ENCODE measurements at regions not wholly inside any gene's neighbourhood (a gene's known extent, or its start where the extent isn't known, plus 50 kb on each side); places are given as distances from the start of the nearest gene placed in this dataset.

DNA sequence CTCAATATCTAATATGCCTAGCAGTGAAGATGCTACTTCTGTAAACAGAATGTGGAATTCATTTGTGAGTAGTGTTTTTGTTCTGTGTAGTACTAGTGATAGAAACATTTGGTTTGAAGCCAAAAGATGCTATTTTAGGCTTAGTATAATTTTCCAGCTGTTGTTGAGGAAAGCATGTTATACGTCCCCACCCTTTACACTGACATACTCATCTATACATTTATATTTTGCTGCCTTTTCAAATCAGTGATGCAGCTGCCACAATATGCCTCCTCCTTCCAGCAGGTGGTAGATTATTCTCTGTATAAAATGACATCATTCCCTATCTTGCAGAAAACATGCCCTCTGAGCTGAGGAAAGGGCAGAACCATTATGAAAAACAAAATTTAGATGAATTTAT lies 1217.6 kb upstream of the GJE1 start:
- Histone ChIP-seq H3K36me3 (ENCODE audit: insufficient read depth, low read length) (no peaks in the 10 kb centered on the region), H3K4me1 (ENCODE audit: insufficient read depth, low read length) (no peaks in the 10 kb centered on the region), H3K27me3 (ENCODE audit: insufficient read depth, low read length) (no peaks in the 10 kb centered on the region), H3K4me3 (ENCODE audit: low read length) (no peak overlapping the region), H3K27ac (ENCODE audit: low read depth, low read length) (no peak overlapping the region), H3K9ac (ENCODE audit: low read depth, low read length) (no peak overlapping the region), H3K9me3 (ENCODE audit: insufficient read depth, low read depth, low read length) (no peaks in the 10 kb centered on the region)
- WGBS: 100% methylated on average over 1 of the region's 1 CpG

DNA sequence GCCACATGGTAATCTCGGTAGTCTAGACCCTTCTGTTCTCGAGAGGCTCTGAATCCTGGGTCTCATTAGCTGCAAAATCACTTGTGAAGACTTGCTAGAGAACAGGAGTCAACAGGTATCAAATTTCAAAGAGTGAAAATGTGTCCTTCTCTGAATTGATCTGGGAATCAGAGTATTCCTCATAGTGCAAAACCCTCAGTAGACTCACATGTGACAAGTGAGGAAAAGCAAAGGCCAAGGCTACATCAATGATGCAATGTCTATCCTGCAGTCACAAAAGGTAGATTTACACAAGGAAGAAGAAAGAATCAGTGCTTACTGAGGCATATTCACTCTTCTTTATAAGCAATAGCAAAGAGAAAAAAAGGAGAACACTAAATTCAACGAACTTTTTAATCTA lies 1220.0 kb upstream of the GJE1 start:
- H3K4me3 ChIP-seq (ENCODE audit: low read length): no peak overlapping the region
- H3K9ac ChIP-seq (ENCODE audit: low read depth, low read length): no peak overlapping the region

DNA sequence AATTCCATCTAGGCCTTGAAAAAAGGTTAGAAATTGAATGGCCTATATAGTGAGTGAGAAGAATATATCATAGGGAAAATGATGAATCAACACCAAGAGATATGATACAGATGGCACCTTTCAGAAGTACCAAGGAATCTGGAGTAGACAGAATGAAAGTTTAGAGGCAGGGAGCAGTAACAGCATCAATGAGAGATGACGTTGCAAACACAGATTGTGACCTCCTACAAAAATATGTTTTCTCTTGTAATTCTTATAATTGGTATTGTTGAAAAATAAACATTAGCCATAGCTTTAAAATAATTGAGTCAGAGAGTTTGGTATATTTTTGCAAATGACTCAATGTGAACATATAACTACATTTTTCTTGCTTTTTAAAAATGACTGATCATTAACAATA lies 1223.1 kb upstream of the GJE1 start:
- no CpG with 5 or more reads among the region's 1 CpG for WGBS
- H3K27me3 ChIP-seq (ENCODE audit: insufficient read depth, low read length): no peaks in the 10 kb centered on the region
- no peak overlapping the region for H3K9ac ChIP-seq (ENCODE audit: low read depth, low read length)
- H3K9me3 ChIP-seq (ENCODE audit: insufficient read depth, low read depth, low read length): peaks cover 10% of the 10 kb centered on the region; the same call in 1 of the 2 replicates
- H3K4me3 ChIP-seq (ENCODE audit: low read length): no peak overlapping the region
- H3K27ac ChIP-seq (ENCODE audit: low read depth, low read length): no peak overlapping the region
- no peaks in the 10 kb centered on the region for H3K4me1 ChIP-seq (ENCODE audit: insufficient read depth, low read length)
- H3K36me3 ChIP-seq (ENCODE audit: insufficient read depth, low read length): no peaks in the 10 kb centered on the region

More for the DNA sequence above, 1220.0 kb upstream of the GJE1 start:
- H3K27me3 ChIP-seq (ENCODE audit: insufficient read depth, low read length): no peaks in the 10 kb centered on the region
- no peaks in the 10 kb centered on the region for H3K4me1 ChIP-seq (ENCODE audit: insufficient read depth, low read length)
- WGBS: 91% methylated on average over 3 of the region's 3 CpGs
- H3K36me3 ChIP-seq (ENCODE audit: insufficient read depth, low read length): no peaks in the 10 kb centered on the region
- H3K9me3 ChIP-seq (ENCODE audit: insufficient read depth, low read depth, low read length): peaks cover 4% of the 10 kb centered on the region; the same call in 1 of the 2 replicates
- H3K27ac ChIP-seq (ENCODE audit: low read depth, low read length): no peak overlapping the region

DNA sequence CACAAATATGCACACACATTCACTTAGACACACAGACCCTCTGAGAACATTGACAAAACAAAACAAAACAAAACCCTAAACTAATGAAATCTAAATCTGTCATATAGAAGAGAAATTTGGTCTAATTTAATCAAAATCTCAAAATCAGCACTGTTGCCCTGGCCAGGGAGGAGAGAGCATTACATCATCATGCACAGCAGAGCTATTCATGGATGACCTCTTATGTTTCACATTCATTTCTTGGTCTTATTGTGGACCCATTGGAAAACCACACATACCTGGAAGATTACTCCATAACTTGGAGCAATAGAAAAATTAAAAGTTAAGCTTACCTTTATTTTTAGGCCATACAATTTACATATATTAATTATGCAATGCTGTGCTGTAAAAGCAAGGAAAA lies 1223.6 kb upstream of the GJE1 start:
- Histone ChIP-seq H3K27ac (ENCODE audit: low read depth, low read length) (no peak overlapping the region), H3K4me3 (ENCODE audit: low read length) (no peak overlapping the region), H3K9ac (ENCODE audit: low read depth, low read length) (no peak overlapping the region), H3K4me1 (ENCODE audit: insufficient read depth, low read length) (no peaks in the 10 kb centered on the region), H3K27me3 (ENCODE audit: insufficient read depth, low read length) (no peaks in the 10 kb centered on the region), H3K9me3 (ENCODE audit: insufficient read depth, low read depth, low read length) (peaks cover 10% of the 10 kb centered on the region; the same call in 1 of the 2 replicates), H3K36me3 (ENCODE audit: insufficient read depth, low read length) (no peaks in the 10 kb centered on the region)

DNA sequence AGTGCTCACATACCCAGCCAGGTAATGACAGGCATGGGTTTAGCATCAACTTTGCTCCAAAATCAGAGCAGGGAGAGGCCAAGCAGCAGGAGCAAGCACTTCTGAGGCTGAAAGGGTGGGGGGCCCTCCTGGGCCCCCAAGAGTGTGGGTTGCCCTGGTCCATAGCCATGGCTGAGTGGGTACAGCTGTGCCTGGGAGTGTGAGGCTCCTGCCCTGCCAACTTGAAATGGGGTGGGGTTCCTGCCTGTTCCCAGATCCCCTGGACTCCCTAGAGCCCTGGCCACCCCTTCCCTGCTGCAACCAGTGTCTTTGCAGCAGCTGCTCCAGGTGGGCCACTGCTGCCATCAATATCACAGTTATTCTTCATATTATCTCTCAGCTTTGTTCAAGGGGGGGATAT lies 1224.2 kb upstream of the GJE1 start:
- Histone ChIP-seq H3K9me3 (ENCODE audit: insufficient read depth, low read depth, low read length) (peaks cover 10% of the 10 kb centered on the region; the same call in 1 of the 2 replicates), H3K4me1 (ENCODE audit: insufficient read depth, low read length) (no peaks in the 10 kb centered on the region), H3K36me3 (ENCODE audit: insufficient read depth, low read length) (no peaks in the 10 kb centered on the region), H3K27me3 (ENCODE audit: insufficient read depth, low read length) (no peaks in the 10 kb centered on the region), H3K4me3 (ENCODE audit: low read length) (no peak overlapping the region), H3K9ac (ENCODE audit: low read depth, low read length) (no peak overlapping the region), H3K27ac (ENCODE audit: low read depth, low read length) (no peak overlapping the region)

DNA sequence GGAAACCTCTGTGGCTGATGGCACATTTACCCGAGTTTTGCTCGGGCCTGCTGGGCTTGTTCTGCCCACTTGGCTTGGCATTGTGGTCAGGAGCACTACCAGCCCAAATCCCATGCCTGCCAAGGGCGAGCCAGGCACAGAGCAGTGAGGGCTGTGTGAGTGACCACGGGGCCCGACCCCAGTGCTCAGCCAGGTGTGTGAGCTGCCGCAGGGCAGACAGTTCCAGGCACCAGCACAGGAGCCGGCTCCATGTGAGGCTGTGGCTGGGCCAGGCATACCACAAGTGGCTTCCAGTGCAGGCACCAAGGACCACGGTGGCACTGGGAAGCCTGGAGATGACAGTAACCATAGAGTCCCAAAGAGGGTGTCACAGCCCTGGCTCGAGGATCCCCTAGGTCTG lies 1225.5 kb upstream of the GJE1 start:
- H3K36me3 ChIP-seq (ENCODE audit: insufficient read depth, low read length): no peaks in the 10 kb centered on the region
- H3K27me3 ChIP-seq (ENCODE audit: insufficient read depth, low read length): no peaks in the 10 kb centered on the region
- 95% methylated on average over 9 of the region's 9 CpGs for WGBS
- H3K4me3 ChIP-seq (ENCODE audit: low read length): no peak overlapping the region
- H3K9ac ChIP-seq (ENCODE audit: low read depth, low read length): no peak overlapping the region
- no peak overlapping the region for H3K27ac ChIP-seq (ENCODE audit: low read depth, low read length)
- H3K4me1 ChIP-seq (ENCODE audit: insufficient read depth, low read length): no peaks in the 10 kb centered on the region
- peaks cover 12% of the 10 kb centered on the region for H3K9me3 ChIP-seq (ENCODE audit: insufficient read depth, low read depth, low read length)

DNA sequence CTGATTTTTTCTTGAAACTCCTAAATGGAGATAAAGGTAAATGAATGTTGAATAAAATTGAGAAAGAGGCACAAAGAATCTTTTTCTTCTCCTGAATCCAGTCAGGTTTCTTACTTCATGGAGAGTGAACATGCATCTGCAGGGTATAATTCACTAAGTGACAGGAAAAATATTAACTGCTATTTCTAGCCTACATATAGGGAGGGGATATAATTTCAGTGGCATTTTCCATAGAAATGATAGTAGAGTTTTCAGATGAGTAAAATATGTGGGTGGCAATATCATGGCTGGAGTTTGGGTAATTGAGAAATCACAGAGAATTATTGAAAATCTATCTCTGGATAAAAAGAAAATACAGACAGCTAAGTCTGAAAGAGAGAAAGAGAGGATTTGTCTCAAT lies 1227.0 kb upstream of the GJE1 start:
- Histone ChIP-seq H3K27ac (ENCODE audit: low read depth, low read length) (no peak overlapping the region), H3K4me3 (ENCODE audit: low read length) (no peak overlapping the region), H3K4me1 (ENCODE audit: insufficient read depth, low read length) (no peaks in the 10 kb centered on the region), H3K9me3 (ENCODE audit: insufficient read depth, low read depth, low read length) (peaks cover 27% of the 10 kb centered on the region), H3K9ac (ENCODE audit: low read depth, low read length) (no peak overlapping the region), H3K36me3 (ENCODE audit: insufficient read depth, low read length) (no peaks in the 10 kb centered on the region), H3K27me3 (ENCODE audit: insufficient read depth, low read length) (no peaks in the 10 kb centered on the region)

DNA sequence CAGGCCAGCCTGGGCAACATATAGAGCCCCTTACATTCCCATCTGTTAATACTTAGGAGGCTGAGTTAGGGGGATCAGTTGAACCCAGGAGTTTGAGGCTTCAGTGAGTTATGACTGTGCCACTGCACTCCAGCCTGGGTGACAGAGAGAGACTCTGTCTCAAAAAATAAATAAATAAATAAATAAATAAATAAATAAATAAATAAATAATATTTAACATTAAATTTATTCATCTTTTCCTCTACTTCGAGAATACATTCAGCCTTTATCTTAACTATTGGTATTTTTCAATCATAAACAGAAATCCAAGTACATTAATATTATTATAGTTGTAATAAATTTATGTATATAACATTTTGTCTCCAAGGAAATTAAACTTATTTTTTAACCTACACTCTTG lies 1227.7 kb upstream of the GJE1 start:
- H3K27me3 ChIP-seq (ENCODE audit: insufficient read depth, low read length): no peaks in the 10 kb centered on the region
- no peak overlapping the region for H3K9ac ChIP-seq (ENCODE audit: low read depth, low read length)
- no peak overlapping the region for H3K27ac ChIP-seq (ENCODE audit: low read depth, low read length)
- H3K9me3 ChIP-seq (ENCODE audit: insufficient read depth, low read depth, low read length): peaks cover 31% of the 10 kb centered on the region
- WGBS: no CpG with 5 or more reads among the region's 1 CpG
- H3K4me1 ChIP-seq (ENCODE audit: insufficient read depth, low read length): no peaks in the 10 kb centered on the region
- no peaks in the 10 kb centered on the region for H3K36me3 ChIP-seq (ENCODE audit: insufficient read depth, low read length)
- no peak overlapping the region for H3K4me3 ChIP-seq (ENCODE audit: low read length)

DNA sequence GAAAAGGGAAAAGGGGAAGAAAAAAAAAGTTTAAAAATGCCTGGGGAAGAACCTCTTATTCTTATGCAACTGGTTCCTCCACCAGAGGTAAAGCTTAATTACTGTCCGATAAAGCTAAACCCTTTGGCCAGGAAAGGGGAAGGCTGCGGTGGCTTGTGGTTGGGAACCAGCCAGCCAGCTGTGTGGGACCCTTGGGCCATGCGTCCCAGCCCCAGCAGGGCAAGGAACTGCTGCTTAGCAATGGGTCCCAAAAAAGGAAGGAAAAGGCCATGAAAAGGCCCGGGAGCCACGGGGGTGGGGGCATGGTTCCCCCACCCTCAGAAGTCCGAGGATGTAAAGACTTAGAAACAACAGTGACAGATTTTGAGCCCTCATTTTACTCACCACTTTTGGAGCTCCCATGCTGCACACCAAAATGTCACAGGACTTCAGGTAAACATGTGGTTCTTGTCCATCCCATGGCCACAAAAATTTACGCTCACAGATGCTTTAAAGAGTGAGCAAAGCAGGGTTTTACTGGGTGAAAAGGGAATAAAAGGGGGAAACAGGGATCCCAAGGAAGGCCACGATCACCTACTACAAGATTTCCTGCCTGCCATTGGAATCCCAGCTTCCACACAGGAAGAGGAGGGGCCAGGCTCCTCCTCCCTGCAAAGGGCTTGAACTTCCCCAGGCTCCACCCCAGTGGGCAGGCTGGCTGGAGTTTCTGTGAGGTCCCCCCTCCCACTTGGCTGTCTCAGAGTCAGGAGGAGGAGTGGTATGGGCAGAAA lies 1234.7 kb upstream of the GJE1 start:
- Histone ChIP-seq H3K9ac (ENCODE audit: low read depth, low read length) (no peak overlapping the region), H3K27ac (ENCODE audit: low read depth, low read length) (no peak overlapping the region), H3K4me1 (ENCODE audit: insufficient read depth, low read length) (no peaks in the 10 kb centered on the region), H3K4me3 (ENCODE audit: low read length) (no peak overlapping the region), H3K27me3 (ENCODE audit: insufficient read depth, low read length) (no peaks in the 10 kb centered on the region), H3K9me3 (ENCODE audit: insufficient read depth, low read depth, low read length) (peaks cover 39% of the 10 kb centered on the region), H3K36me3 (ENCODE audit: insufficient read depth, low read length) (no peaks in the 10 kb centered on the region)
- 95% methylated on average over 8 of the region's 8 CpGs for WGBS

DNA sequence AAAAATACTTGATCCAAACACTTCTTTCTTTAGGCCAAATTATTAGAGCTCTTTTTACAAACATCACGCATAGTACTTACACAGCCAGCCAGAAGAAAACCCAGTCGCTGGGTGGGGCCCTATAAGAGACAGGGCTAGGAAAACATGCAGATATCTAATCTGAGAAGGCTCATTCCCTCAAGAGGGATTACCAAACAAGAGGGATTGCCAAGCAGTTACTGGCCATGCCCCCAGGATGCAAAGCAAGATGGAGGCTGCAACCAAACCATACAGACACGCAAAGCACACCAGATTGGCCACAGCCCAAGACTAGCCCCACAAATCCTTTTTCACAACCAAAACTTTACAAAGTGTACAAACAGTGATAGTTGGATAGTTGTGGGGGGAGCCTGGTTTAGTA lies 1235.4 kb upstream of the GJE1 start:
- Histone ChIP-seq H3K27ac (ENCODE audit: low read depth, low read length) (no peak overlapping the region), H3K9ac (ENCODE audit: low read depth, low read length) (no peak overlapping the region), H3K4me3 (ENCODE audit: low read length) (no peak overlapping the region), H3K36me3 (ENCODE audit: insufficient read depth, low read length) (no peaks in the 10 kb centered on the region), H3K27me3 (ENCODE audit: insufficient read depth, low read length) (no peaks in the 10 kb centered on the region), H3K4me1 (ENCODE audit: insufficient read depth, low read length) (no peaks in the 10 kb centered on the region), H3K9me3 (ENCODE audit: insufficient read depth, low read depth, low read length) (peaks cover 38% of the 10 kb centered on the region)
- WGBS: 94% methylated on average over 3 of the region's 3 CpGs

DNA sequence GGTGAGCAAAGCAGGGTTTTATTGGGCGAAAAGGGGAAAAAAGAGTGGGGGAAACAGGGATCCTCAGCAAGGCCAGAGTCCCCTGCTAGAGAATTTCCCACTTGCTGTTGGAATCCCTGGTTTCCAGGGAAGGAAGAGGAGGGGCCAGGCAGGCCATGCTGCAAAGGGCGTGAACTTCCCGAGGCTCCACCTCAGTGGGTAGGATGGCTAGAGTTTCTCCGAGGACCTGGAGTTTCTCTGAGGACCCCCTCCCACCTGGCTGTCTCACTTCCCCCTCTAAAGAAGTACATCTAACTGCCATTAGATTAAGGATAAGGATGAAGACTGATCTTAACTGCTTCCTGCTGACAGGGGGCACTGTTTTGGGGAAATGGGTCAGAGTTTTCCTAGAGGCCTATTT lies 1239.3 kb upstream of the GJE1 start:
- Histone ChIP-seq H3K4me1 (ENCODE audit: insufficient read depth, low read length) (peaks cover 11% of the 10 kb centered on the region; the same call in 1 of the 2 replicates), H3K27me3 (ENCODE audit: insufficient read depth, low read length) (no peaks in the 10 kb centered on the region), H3K4me3 (ENCODE audit: low read length) (no peak overlapping the region), H3K9me3 (ENCODE audit: insufficient read depth, low read depth, low read length) (peaks cover 18% of the 10 kb centered on the region; the same call in 1 of the 2 replicates), H3K27ac (ENCODE audit: low read depth, low read length) (no peak overlapping the region), H3K9ac (ENCODE audit: low read depth, low read length) (no peak overlapping the region), H3K36me3 (ENCODE audit: insufficient read depth, low read length) (no peaks in the 10 kb centered on the region)
- WGBS: 68% methylated on average over 4 of the region's 4 CpGs

DNA sequence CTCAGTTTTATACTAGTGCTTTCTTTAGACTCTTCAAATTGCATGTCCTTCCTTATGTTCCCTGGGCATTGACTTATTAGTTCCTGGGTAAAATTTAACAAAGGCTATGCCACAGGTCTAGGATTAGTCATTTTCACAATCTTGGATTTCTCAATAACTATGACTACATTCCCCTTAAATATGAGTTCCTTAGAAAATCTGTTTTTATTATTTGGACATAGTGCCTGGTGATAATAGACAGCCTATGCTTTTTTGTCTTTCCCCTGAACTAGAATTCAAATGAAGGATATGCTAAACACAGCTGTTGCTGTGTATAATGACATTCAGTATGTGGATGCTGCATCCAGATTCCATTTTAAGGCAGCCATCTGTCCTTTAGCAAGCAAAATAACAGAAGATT lies 1252.8 kb upstream of the GJE1 start:
- H3K27ac ChIP-seq (ENCODE audit: low read depth, low read length): no peak overlapping the region
- H3K4me3 ChIP-seq (ENCODE audit: low read length): no peak overlapping the region
- H3K9me3 ChIP-seq (ENCODE audit: insufficient read depth, low read depth, low read length): no peaks in the 10 kb centered on the region
- no peaks in the 10 kb centered on the region for H3K36me3 ChIP-seq (ENCODE audit: insufficient read depth, low read length)
- no peaks in the 10 kb centered on the region for H3K4me1 ChIP-seq (ENCODE audit: insufficient read depth, low read length)
- no peaks in the 10 kb centered on the region for H3K27me3 ChIP-seq (ENCODE audit: insufficient read depth, low read length)
- H3K9ac ChIP-seq (ENCODE audit: low read depth, low read length): no peak overlapping the region
